ENCODE measurements at regions not wholly inside any gene's neighbourhood (a gene's known extent, or its start where the extent isn't known, plus 50 kb on each side); places are given as distances from the start of the nearest gene placed in this dataset.

DNA sequence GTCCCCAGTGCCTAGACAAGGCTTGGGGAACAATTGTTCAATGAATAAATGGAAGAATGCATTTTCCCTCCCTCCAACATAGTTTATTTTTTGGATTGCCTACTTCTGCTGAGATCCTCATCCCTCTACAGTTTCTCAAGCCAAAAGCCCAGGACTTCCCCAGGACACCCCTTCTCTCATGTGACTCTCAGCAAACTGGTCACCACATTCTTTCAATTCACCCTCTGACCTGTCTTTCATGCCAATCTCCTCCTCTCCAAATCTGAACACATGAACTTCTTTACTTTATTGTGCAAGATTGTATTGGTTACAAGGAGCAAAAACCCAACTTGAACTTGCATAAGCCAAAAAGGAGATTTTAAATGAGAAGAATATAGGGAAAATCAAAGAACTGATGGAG, 103.2 kb upstream of the JUN start:
- TF ChIP-seq POLR2A (IDR thresholded peaks at IDR 0.05): no peak
- TF ChIP-seq, protein P1, sequence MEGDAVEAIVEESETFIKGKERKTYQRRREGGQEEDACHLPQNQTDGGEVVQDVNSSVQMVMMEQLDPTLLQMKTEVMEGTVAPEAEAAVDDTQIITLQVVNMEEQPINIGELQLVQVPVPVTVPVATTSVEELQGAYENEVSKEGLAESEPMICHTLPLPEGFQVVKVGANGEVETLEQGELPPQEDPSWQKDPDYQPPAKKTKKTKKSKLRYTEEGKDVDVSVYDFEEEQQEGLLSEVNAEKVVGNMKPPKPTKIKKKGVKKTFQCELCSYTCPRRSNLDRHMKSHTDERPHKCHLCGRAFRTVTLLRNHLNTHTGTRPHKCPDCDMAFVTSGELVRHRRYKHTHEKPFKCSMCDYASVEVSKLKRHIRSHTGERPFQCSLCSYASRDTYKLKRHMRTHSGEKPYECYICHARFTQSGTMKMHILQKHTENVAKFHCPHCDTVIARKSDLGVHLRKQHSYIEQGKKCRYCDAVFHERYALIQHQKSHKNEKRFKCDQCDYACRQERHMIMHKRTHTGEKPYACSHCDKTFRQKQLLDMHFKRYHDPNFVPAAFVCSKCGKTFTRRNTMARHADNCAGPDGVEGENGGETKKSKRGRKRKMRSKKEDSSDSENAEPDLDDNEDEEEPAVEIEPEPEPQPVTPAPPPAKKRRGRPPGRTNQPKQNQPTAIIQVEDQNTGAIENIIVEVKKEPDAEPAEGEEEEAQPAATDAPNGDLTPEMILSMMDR (IDR thresholded peaks at IDR 0.05): no peak
